NB4 (cell line): ENCODE measurements at regions not wholly inside any gene's neighbourhood (a gene's known extent, or its start where the extent isn't known, plus 50 kb on each side); places are given as distances from the start of the nearest gene placed in this dataset.

Experiments
- DNase-seq: peaks from one replicate; pipeline ENCODE4 v3.0.0; 2010; ENCODE audit warnings: low read depth
- H3K4me3 ChIP-seq: one replicate; pipeline ENCODE4 v1.5.1; 2011; ENCODE audit warnings: mild to moderate bottlenecking, low read depth, low read length, moderate library complexity
- MYC ChIP-seq: IDR thresholded peaks from 2 replicates; pipeline ENCODE4 v1.6.1; 2011; ENCODE audit warnings: low read depth, low read length
- POLR2A ChIP-seq: IDR thresholded peaks from 2 replicates; pipeline ENCODE4 v1.6.1; 2011; ENCODE audit warnings: mild to moderate bottlenecking; ENCODE audit not compliant: insufficient read length; ENCODE audit errors: extremely low read depth
- TF ChIP-seq, protein P1 (sequence below): IDR thresholded peaks from one replicate; pipeline ENCODE4 v1.5.1; 2012; ENCODE audit warnings: low read depth, low read length
- TF ChIP-seq, protein P2 (sequence below): IDR thresholded peaks from 2 replicates; pipeline ENCODE4 v1.6.1; 2011; ENCODE audit warnings: low read depth, low read length

DNA sequence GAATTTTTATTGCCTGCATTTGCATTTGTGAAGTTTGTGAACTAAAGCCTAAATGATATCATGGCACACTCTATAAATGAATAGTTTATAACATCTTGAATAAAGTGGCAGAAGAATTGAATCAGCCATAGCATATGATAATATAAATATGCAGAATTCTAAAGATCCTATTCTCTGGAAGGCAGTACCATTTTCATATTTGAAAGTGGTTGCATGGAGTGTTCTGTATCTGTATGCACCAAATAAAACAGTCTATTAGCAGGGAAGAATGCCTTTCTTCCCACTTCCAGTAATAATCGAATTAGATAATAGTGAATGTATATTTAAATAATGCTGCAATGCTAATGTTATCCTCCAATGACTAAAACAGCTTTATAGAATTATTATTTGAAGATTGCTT is 57.9 kb upstream of the TRIM67 start:
- DNase-seq = no peak
- no peak overlapping the region for H3K4me3 ChIP-seq
- TF ChIP-seq MYC (no peak), POLR2A (no peak)
- TF ChIP-seq, protein P1, sequence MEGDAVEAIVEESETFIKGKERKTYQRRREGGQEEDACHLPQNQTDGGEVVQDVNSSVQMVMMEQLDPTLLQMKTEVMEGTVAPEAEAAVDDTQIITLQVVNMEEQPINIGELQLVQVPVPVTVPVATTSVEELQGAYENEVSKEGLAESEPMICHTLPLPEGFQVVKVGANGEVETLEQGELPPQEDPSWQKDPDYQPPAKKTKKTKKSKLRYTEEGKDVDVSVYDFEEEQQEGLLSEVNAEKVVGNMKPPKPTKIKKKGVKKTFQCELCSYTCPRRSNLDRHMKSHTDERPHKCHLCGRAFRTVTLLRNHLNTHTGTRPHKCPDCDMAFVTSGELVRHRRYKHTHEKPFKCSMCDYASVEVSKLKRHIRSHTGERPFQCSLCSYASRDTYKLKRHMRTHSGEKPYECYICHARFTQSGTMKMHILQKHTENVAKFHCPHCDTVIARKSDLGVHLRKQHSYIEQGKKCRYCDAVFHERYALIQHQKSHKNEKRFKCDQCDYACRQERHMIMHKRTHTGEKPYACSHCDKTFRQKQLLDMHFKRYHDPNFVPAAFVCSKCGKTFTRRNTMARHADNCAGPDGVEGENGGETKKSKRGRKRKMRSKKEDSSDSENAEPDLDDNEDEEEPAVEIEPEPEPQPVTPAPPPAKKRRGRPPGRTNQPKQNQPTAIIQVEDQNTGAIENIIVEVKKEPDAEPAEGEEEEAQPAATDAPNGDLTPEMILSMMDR = no peak
- TF ChIP-seq, protein P2, sequence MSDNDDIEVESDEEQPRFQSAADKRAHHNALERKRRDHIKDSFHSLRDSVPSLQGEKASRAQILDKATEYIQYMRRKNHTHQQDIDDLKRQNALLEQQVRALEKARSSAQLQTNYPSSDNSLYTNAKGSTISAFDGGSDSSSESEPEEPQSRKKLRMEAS = no peak

DNA sequence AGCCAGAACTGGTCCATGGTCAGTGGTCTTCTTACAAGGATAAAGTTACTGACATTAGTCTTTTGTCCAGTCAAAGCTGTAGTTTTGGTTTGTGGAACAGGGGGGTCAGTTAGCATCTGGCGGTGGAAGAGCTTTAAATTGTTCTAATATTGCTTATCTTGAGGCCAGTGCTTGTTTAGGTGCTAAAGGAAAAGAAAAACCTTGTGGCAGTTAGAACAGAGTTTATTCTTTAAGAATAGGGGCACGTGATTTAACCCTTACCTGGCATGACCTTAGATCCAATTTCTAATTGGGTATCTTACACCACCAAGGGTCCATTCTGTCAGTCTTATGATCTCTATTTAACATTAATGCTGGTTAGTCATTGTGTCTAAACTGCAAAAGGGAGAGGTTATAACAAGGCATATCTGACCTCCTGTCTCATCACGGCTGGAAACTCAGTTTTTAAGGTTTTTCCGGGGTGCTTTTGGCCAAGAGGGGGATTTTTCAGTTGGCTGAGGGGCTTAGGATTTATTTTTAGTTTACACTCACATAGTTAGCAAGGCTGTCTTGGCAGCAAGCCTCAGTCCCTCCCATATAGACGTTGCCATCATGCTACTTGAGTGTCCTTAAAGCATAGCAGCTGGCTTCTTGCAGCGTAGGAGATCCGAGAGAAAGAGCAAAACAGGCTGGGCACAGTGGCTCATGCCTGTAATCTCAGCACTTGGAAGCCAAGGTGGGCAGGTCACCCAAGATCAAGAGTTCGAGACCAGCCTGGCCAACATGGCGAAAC is 60.1 kb upstream of the FAM89A start:
- TF ChIP-seq, protein P1 = no peak
- TF ChIP-seq MYC (no peak), POLR2A (no peak)
- TF ChIP-seq, protein P2 = no peak
- no peak for DNase-seq
- H3K4me3 ChIP-seq = no peak overlapping the region

DNA sequence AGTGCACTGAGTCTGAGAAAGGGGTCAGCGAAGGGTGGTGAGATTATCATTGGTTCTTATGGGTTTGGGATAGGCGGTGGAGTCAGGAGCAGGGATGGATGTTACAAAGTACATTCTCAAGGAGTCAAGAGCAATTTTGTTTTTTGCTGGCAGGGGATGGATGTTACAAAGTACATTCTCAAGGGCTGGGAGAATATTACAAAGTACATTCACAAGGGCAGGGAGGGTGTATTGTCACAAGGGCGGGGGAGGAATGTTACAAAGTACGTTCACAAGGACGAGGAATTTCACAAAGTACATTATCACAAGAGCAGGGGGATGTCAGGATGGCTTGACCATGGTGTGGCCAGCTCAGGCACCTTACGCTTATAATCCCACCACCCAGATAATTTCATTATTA is 59.3 kb upstream of the FAM89A start:
- no peak for DNase-seq
- H3K4me3 ChIP-seq = no peak overlapping the region
- TF ChIP-seq, protein P2 = no peak
- TF ChIP-seq, protein P1 = no peak
- TF ChIP-seq MYC = no peak

DNA sequence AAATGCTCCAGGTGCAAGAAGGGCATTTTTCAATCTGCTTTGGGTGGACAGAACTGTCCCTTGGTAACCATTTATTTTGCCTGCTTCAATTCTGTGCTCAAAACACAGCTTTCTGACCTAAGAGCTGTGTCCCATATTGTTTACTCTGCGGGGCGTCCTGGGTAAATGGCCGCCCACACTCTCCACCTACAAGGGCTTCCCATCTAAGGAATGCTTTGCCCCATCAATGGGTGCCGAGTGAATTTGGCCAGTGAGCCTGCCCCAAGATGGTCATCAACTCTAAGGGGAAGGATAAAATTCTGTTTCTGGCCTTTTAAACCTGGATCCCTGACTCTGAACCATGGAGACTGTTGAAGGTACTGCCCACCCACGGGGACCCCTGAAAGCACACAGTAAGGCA is 55.5 kb upstream of the FAM89A start:
- TF ChIP-seq POLR2A = no peak
- no peak for TF ChIP-seq MYC
- TF ChIP-seq, protein P1 = no peak
- TF ChIP-seq, protein P2 = no peak
- no peak for DNase-seq
- H3K4me3 ChIP-seq = no peak overlapping the region

DNA sequence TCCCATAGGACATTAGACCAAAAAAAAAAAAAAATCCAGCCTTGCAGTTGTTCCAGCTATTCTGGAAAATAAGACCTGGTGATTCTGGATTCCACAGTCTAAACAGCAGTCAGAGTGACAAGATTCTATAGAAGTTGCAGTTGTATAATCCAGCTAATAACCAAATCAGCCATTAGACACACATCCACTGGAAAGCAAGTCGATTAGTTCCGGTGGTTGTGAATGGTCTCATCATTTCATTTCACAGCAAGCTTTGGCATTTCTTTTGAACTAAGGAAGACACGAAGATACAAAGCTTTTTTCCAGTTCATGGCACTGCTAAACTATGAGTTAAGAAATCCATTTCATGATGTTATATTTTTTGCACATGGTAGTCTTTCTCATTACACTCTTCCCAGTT is 54.4 kb upstream of the FAM89A start:
- TF ChIP-seq, protein P1 = no peak
- TF ChIP-seq POLR2A = no peak

More for the DNA sequence above, 54.4 kb upstream of the FAM89A start:
- H3K4me3 ChIP-seq = no peak overlapping the region
- DNase-seq = no peak
